Esophagus muscularis mucosa (tissue), 4 donors: ENCODE measurements at regions not wholly inside any gene's neighbourhood (a gene's known extent, or its start where the extent isn't known, plus 50 kb on each side); places are given as distances from the start of the nearest gene placed in this dataset.

ENCODE experiments used
- DNase-seq: peaks from one replicate; pipeline ENCODE4 v3.0.0-alpha.2; 2017; ENCODE audit errors: extremely low spot score
- H3K27ac ChIP-seq, 4 donors: fragments of 200-600 bp; sonication (generic); replicated peaks in 1 of 4; 1 replicate in 3 of 4; 2 replicates in 1 of 4; pipeline ENCODE4 v1.5.1; 2016 to 2019; ENCODE audit warnings: mild to moderate bottlenecking in 1 of 4
- H3K27me3 ChIP-seq, 4 donors: fragments of 200-600 bp; sonication (generic); one replicate each; pipeline versions ENCODE4 v1.5.1 to v1.6.0; 2016 to 2019
- H3K36me3 ChIP-seq, 4 donors: fragments of 200-600 bp; sonication (generic); one replicate each; pipeline ENCODE4 v1.5.1; 2016 to 2019
- H3K4me1 ChIP-seq, 4 donors: fragments of 200-600 bp; sonication (generic); one replicate each; pipeline ENCODE4 v1.5.1; 2016 to 2019
- H3K4me3 ChIP-seq, 4 donors: fragments of 200-600 bp; sonication (generic); 1 replicate in 2 of 4; 2 replicates in 2 of 4; pipeline ENCODE4 v1.5.1; 2016 to 2019; ENCODE audit warnings: mild to moderate bottlenecking in 4 of 4, moderate library complexity in 1 of 4
- H3K9me3 ChIP-seq, 4 donors: fragments of 200-600 bp; sonication (generic); 1 replicate in 3 of 4; 2 replicates in 1 of 4; pipeline ENCODE4 v1.5.1; 2016 to 2019
- EP300 ChIP-seq: sonication (generic); formaldehyde crosslinking; IDR thresholded peaks from one replicate; pipeline ENCODE4 v1.6.1; 2017; ENCODE audit warnings: antibody characterized with exemption
- POLR2A ChIP-seq: fragments of 450-650 bp; IDR thresholded peaks from one replicate; pipeline ENCODE4 v1.6.1; 2017; ENCODE audit warnings: antibody characterized with exemption, moderate library complexity, mild to moderate bottlenecking, low read depth
- POLR2AphosphoS5 ChIP-seq, 2 donors: sonication (generic); formaldehyde crosslinking; IDR thresholded peaks; one replicate each; pipeline ENCODE4 v1.6.1; 2017; ENCODE audit warnings: antibody characterized with exemption in 2 of 2
- WGBS: methylation state at CpG from one replicate; pipeline ENCODE4 v1.1.5; 2018; 5-methylcytosine and 5-hydroxymethylcytosine counted together
- intact Hi-C: fragments of 100-400 bp; cut with DNase I; formaldehyde crosslinking; loops from one replicate; pipeline ENCODE4 v1.15.1; 2023
- TF ChIP-seq, protein P1 (sequence below), 3 experiments: fragments of 200-600 bp in 2 of 3; fragments of 450-650 bp in 1 of 3; sonication (generic) in 2 of 3; IDR thresholded peaks; one replicate each; pipeline ENCODE4 v1.5.1; 2017 to 2019; ENCODE audit warnings: antibody characterized with exemption in 3 of 3, mild to moderate bottlenecking in 2 of 3, moderate library complexity in 1 of 3

DNA sequence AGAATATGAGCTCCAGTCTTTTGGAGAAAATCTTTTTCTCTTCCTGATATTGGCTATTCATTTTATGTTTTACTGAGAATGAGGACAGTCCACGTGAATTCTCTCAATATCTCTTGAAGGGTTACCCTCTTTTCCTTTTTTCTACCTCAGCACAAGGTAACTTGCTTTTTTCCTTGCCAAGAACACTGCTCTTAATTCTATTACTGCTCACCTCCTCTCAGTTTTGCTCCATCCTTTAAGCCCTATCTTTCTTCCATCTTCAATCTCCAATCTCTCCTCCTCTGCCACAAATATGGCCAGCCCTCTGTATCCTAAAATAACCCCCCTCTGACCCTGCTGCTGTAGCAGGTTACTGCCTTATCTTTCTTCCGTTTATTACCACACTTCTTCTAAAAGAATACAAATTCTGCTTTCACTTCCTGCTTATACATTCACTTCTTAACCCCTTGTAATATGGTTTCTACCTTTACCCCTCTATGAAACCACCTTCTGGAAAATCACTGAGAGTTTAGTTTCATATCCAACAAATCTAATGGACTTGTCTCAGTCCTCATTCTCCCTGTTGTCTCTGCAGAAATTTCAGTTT lies 89.0 kb downstream of the NFKBIZ start:
- Histone ChIP-seq H3K4me1 (peaks cover 18 to 20% (median 19%) of the 10 kb centered on the region in 4 donors), H3K4me3 (no peak overlapping the region), H3K27me3 (no peaks in the 10 kb centered on the region), H3K36me3 (no peaks in the 10 kb centered on the region), H3K27ac (no peak overlapping the region), H3K9me3 (no peaks in the 10 kb centered on the region)
- no peak for DNase-seq
- intact Hi-C loops, result no loop called here
- TF ChIP-seq POLR2AphosphoS5 (IDR thresholded peaks at IDR 0.05), result no peak
- no peak for TF ChIP-seq POLR2A
- TF ChIP-seq, protein P1, sequence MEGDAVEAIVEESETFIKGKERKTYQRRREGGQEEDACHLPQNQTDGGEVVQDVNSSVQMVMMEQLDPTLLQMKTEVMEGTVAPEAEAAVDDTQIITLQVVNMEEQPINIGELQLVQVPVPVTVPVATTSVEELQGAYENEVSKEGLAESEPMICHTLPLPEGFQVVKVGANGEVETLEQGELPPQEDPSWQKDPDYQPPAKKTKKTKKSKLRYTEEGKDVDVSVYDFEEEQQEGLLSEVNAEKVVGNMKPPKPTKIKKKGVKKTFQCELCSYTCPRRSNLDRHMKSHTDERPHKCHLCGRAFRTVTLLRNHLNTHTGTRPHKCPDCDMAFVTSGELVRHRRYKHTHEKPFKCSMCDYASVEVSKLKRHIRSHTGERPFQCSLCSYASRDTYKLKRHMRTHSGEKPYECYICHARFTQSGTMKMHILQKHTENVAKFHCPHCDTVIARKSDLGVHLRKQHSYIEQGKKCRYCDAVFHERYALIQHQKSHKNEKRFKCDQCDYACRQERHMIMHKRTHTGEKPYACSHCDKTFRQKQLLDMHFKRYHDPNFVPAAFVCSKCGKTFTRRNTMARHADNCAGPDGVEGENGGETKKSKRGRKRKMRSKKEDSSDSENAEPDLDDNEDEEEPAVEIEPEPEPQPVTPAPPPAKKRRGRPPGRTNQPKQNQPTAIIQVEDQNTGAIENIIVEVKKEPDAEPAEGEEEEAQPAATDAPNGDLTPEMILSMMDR (IDR thresholded peaks at IDR 0.05), result no peak
- no peak for TF ChIP-seq EP300
- 58% methylated on average over 2 of the region's 2 CpGs for WGBS

DNA sequence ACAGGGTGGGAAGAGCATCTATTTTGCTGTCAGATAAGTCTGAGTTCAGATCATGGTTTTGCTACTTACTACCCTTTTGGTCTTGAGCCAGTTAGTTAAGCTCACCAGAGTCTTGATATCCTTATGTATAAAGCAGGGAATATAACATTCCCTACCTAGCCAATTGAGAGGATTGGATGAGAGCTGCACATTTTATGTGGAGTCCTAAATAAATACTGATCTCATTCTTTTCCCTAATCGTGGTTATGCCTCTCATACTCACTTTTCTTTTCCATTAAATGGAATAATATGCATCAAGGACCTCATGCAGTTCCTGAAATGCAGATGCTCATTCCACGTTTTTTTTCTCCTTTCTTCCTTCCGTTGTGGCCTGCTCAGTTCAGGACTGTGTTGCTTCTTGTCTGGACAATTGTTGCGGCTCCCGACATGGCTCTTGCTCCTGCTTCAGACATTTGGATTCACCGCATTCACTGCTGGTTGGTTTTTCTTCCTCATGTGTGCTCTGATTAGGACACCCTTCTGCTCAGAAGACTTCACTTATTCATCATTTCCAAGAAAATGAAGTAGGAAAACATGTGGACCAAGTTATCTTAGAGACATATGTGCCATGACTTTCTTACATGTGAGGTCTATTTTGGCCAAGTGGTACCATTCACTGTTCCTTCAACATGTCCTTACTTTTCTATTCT lies 90.2 kb downstream of the NFKBIZ start:
- Histone ChIP-seq H3K4me1 (peaks cover 18 to 20% (median 19%) of the 10 kb centered on the region in 4 donors), H3K36me3 (no peaks in the 10 kb centered on the region), H3K27me3 (no peaks in the 10 kb centered on the region), H3K4me3 (no peak overlapping the region), H3K27ac (no peak overlapping the region), H3K9me3 (no peaks in the 10 kb centered on the region)
- DNase-seq, result no peak
- TF ChIP-seq POLR2A, result no peak
- no peak for TF ChIP-seq POLR2AphosphoS5 (IDR thresholded peaks at IDR 0.05)
- TF ChIP-seq, protein P1 (IDR thresholded peaks at IDR 0.05), result no peak
- TF ChIP-seq EP300, result no peak
- 88% methylated on average over 6 of the region's 6 CpGs for WGBS
- intact Hi-C loops, result no loop called here

DNA sequence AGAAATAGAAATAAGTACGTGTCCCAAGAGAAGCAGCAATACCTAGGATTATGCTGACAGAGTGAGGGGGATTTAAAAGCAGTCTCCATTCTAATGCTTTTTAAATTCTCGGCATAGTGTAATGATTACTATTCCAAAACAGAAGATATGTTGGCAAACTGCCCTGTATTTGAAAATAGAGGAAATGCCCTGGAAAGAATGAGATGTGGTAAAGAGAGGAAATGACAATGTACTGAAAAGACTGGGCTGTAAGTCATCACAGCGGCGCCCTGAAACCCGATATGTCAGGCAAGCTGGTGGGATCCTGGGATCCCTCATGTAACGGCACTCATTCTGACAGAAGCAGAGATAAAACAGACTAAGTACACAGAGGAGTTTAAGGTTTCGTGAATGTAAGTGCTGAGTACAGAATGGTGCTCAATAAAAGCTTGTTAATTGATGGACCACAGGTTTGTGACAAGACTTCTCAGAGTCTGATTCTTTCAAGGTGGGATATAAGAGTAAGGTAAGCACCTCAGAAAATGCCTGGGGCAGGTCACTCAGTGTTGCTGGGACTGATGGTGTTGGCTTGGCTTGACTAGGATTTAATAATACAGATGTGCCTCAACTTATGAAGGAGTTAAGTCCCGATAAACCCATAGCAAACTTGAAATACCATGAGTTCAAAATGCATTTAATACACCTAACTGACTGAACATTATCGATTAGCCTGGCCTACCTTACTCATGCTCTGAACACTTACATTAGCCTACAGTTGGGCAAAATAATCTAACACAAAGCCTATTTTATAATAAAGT lies 91.4 kb downstream of the NFKBIZ start:
- no peaks in the 10 kb centered on the region for H3K27me3 ChIP-seq
- H3K4me1 ChIP-seq, result peaks cover 18 to 20% (median 19%) of the 10 kb centered on the region in 4 donors
- no peak for DNase-seq
- no peaks in the 10 kb centered on the region for H3K36me3 ChIP-seq
- peak overlapping the region in 1 of 4 donors; percentile 7 for H3K4me3 ChIP-seq
- TF ChIP-seq POLR2AphosphoS5 (IDR thresholded peaks at IDR 0.05), result peak in 1 of 2 donors; percentile 38
- TF ChIP-seq, protein P1 (IDR thresholded peaks at IDR 0.05), result no peak
- TF ChIP-seq EP300, result no peak
- no peaks in the 10 kb centered on the region for H3K9me3 ChIP-seq
- intact Hi-C loops, result no loop called here
- peak overlapping the region in 1 of 4 donors; percentile 15 for H3K27ac ChIP-seq
- WGBS, result 33% methylated on average over 9 of the region's 9 CpGs

DNA sequence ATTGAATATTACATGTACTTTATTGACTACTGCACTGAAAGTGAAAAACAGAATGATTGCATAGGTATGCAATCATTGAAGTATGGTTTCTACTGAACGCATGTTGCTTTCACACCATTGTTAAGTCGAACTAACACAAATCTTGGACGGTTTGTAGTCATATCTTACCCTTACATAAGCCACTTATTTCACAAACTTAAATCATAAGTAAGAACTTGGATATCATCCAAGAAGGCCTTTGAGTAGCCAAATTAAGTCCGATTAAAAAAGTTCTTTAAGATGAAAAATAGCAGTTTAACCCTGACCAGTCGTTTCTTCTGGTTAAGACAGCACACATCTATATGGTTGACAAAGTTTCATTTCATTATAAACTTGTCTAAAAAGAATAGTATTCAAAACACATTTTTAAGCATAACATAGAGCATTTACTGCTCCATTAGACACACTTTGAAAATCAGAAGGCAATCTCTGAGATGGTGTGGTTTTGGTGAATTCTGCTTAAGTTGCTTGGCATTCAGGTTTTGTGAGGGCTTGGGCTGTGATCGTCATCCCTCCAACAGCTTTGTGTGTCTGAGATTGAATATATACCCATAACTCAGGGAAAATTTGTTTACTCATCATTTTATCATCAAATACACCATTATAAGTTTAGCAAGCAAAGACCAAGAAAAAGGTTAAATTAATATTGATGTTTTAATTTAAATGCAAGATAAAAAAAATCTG lies 92.2 kb downstream of the NFKBIZ start:
- no peak overlapping the region for H3K4me3 ChIP-seq
- no peak overlapping the region for H3K27ac ChIP-seq
- no peaks in the 10 kb centered on the region for H3K9me3 ChIP-seq
- H3K27me3 ChIP-seq, result no peaks in the 10 kb centered on the region
- TF ChIP-seq, protein P1 (IDR thresholded peaks at IDR 0.05), result no peak
- TF ChIP-seq POLR2A (no peak), POLR2AphosphoS5 (IDR thresholded peaks at IDR 0.05) (no peak), EP300 (no peak)
- peaks cover 18 to 20% (median 19%) of the 10 kb centered on the region in 4 donors for H3K4me1 ChIP-seq
- intact Hi-C loops, result no loop called here
- WGBS, result 66% methylated on average over 6 of the region's 6 CpGs
- no peaks in the 10 kb centered on the region for H3K36me3 ChIP-seq
- no peak for DNase-seq
